ENCODE measurements at regions not wholly inside any gene's neighbourhood (a gene's known extent, or its start where the extent isn't known, plus 50 kb on each side); places are given as distances from the start of the nearest gene placed in this dataset.

DNA sequence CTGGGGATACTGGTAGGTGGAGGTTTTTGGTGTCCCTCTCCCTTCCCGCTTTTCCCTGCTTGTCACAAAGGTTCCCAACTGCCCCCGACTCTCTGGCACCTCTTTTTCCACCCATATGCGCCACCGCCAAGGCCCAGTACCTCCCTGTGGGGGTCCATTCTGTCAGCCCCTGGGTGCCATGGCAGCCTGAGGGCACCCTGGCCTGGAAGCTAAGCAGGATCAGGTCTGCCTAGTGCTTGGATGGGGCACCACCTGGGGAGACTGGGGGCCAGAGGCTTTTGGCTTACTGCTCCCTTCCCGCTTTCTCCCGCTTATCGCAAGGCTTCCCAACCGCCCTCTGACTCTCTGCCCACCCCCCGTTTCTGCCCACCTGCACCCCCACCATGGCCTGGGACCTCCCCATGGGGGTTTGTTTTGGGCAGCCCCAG, 2286.4 kb downstream of the TP53TG3F start:
- no peak for TF ChIP-seq TCF7L2 (IDR thresholded peaks at IDR 0.05; ENCODE audit: low read depth, low read length)
- TF ChIP-seq POLR2AphosphoS5 (IDR thresholded peaks at IDR 0.05; ENCODE audit: low read depth, low read length), result no peak
- no peak for TF ChIP-seq REST (IDR thresholded peaks at IDR 0.05; ENCODE audit: insufficient read depth in 1 of 2, low read depth in 2 of 2, low read length in 1 of 2)

Data from Panc1 (cell line).